Spleen (tissue), 7 donors: ENCODE measurements at regions not wholly inside any gene's neighbourhood (a gene's known extent, or its start where the extent isn't known, plus 50 kb on each side); places are given as distances from the start of the nearest gene placed in this dataset.

Experiments
- POLR2A ChIP-seq, 3 donors: fragments of 450-650 bp; IDR thresholded peaks; one replicate each; pipeline ENCODE4 v1.5.1; 2017; ENCODE audit warnings: antibody characterized with exemption in 3 of 3, mild to moderate bottlenecking in 1 of 3
- TF ChIP-seq, protein P1 (sequence below), 11 experiments: fragments of 200-600 bp in 7 of 11; fragments of 450-650 bp in 4 of 11; sonication (generic) in 4 of 11; IDR thresholded peaks in 8 of 11; conservative IDR thresholded peaks in 3 of 11; 1 replicate in 7 of 11; 2 replicates in 4 of 11; pipeline versions ENCODE4 v1.4.0 to v1.8.0; 2016 to 2021; ENCODE audit warnings: antibody characterized with exemption in 11 of 11, inconsistent platforms in 4 of 11, mild to moderate bottlenecking in 1 of 11
- donor health status: DM: no; HTN: no; CAD: no; lungs with moderate emphysema.
- donor health status: DM: no; HTN: no; CAD: no.
- donor health status: DM: no; HTN: no; CAD: no.

DNA sequence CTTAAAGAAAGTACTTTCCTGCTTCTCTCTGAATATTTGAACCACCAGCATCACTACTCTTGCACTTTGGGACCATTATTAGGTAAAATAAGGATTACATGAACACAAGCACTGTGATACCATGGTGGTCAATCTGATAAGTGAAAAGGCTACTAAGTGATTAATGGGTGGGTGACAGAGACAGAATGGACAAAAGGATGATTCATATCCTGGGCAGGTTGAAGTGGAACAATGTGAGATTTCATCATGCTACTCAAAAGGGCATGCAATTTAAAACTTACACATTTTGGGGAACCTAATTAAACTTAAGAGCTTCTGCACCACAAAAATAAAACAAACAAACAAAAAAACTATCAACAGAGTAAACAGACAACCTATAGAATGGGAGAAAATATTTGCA is 172.0 kb upstream of the CD96 start:
- no peak for TF ChIP-seq POLR2A (IDR thresholded peaks at IDR 0.05)
- TF ChIP-seq, protein P1, sequence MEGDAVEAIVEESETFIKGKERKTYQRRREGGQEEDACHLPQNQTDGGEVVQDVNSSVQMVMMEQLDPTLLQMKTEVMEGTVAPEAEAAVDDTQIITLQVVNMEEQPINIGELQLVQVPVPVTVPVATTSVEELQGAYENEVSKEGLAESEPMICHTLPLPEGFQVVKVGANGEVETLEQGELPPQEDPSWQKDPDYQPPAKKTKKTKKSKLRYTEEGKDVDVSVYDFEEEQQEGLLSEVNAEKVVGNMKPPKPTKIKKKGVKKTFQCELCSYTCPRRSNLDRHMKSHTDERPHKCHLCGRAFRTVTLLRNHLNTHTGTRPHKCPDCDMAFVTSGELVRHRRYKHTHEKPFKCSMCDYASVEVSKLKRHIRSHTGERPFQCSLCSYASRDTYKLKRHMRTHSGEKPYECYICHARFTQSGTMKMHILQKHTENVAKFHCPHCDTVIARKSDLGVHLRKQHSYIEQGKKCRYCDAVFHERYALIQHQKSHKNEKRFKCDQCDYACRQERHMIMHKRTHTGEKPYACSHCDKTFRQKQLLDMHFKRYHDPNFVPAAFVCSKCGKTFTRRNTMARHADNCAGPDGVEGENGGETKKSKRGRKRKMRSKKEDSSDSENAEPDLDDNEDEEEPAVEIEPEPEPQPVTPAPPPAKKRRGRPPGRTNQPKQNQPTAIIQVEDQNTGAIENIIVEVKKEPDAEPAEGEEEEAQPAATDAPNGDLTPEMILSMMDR (IDR thresholded peaks at IDR 0.05 in 8 of 11, conservative IDR thresholded peaks at IDR 0.05 in 3 of 11): no peak
